HEK293T (cell line): ENCODE measurements at regions not wholly inside any gene's neighbourhood (a gene's known extent, or its start where the extent isn't known, plus 50 kb on each side); places are given as distances from the start of the nearest gene placed in this dataset.
"Not testable (repeated sequence)": the region's sequence is repeated elsewhere in the genome, so short reads cannot be mapped to it uniquely, and the experiment has no call there.

Experiments used
- CTCF ChIA-PET: fragments of 350-600 bp; formaldehyde crosslinking; extraction: SDS; loops from one replicate; lab custom pipeline; 2021; ENCODE audit warnings: antibody characterized with exemption, inconsistent platforms; lab: Yijun Ruan, JAX
- POLR2A ChIA-PET: fragments of 350-600 bp; formaldehyde crosslinking; extraction: SDS; loops from one replicate; lab custom pipeline; 2020; ENCODE audit warnings: antibody characterized with exemption, inconsistent platforms; lab: Yijun Ruan, JAX
- DNase-seq: peaks from one replicate; pipeline ENCODE4 v3.0.0; 2012; ENCODE audit warnings: mixed read lengths; ENCODE audit errors: extremely low spot score
- ARNT ChIP-seq: fragments of 450-650 bp; IDR thresholded peaks from 2 replicates; pipeline ENCODE4 v1.6.1; 2017; ENCODE audit warnings: mild to moderate bottlenecking
- BHLHE40 ChIP-seq: fragments of 450-650 bp; IDR thresholded peaks from 2 replicates; pipeline ENCODE4 v1.6.1; 2016; ENCODE audit warnings: mild to moderate bottlenecking, moderate library complexity, borderline replicate concordance
- CTBP1 ChIP-seq: fragments of 450-650 bp; IDR thresholded peaks from 2 replicates; pipeline ENCODE4 v1.6.1; 2016; ENCODE audit warnings: borderline replicate concordance
- ELF4 ChIP-seq: fragments of 450-650 bp; IDR thresholded peaks from 2 replicates; pipeline ENCODE4 v1.6.1; 2017; ENCODE audit warnings: antibody characterized with exemption
- FOXA1 ChIP-seq: fragments of 450-650 bp; IDR thresholded peaks from 2 replicates; pipeline ENCODE4 v1.6.1; 2016; ENCODE audit warnings: mild to moderate bottlenecking
- FOXK2 ChIP-seq: fragments of 450-650 bp; IDR thresholded peaks from 2 replicates; pipeline ENCODE4 v1.6.1; 2016; ENCODE audit warnings: mild to moderate bottlenecking
- FOXM1 ChIP-seq: fragments of 450-650 bp; IDR thresholded peaks from 2 replicates; pipeline ENCODE4 v1.6.1; 2017; ENCODE audit warnings: mild to moderate bottlenecking, borderline replicate concordance
- HDGF ChIP-seq: fragments of 450-650 bp; IDR thresholded peaks from 2 replicates; pipeline ENCODE4 v1.6.1; 2017; ENCODE audit warnings: antibody characterized with exemption, borderline replicate concordance
- L3MBTL2 ChIP-seq: fragments of 450-650 bp; conservative IDR thresholded peaks from 2 replicates; pipeline ENCODE4 v1.6.1; 2016; ENCODE audit warnings: mild to moderate bottlenecking
- LEF1 ChIP-seq: fragments of 450-650 bp; IDR thresholded peaks from 2 replicates; pipeline ENCODE4 v1.6.1; 2017; ENCODE audit warnings: mild to moderate bottlenecking, borderline replicate concordance
- NFRKB ChIP-seq: fragments of 450-650 bp; IDR thresholded peaks from 2 replicates; pipeline ENCODE4 v1.6.1; 2016; ENCODE audit warnings: mild to moderate bottlenecking, moderate library complexity
- SP1 ChIP-seq: fragments of 450-650 bp; IDR thresholded peaks from 2 replicates; pipeline ENCODE4 v1.6.1; 2017
- SUZ12 ChIP-seq: fragments of 450-650 bp; IDR thresholded peaks from 2 replicates; pipeline ENCODE4 v1.6.1; 2016; ENCODE audit warnings: mild to moderate bottlenecking
- TARDBP ChIP-seq: fragments of 450-650 bp; IDR thresholded peaks from 2 replicates; pipeline ENCODE4 v1.6.1; 2016
- ZNF384 ChIP-seq: fragments of 450-650 bp; IDR thresholded peaks from 2 replicates; pipeline ENCODE4 v1.6.1; 2016
- TF ChIP-seq, protein P1 (sequence below): fragments of 450-650 bp; IDR thresholded peaks from 2 replicates; pipeline ENCODE4 v1.6.1; 2016

- POLR2A ChIA-PET = no interaction called here
- DNase-seq = no peak
- no peak for TF ChIP-seq ZNF384
- no peak for TF ChIP-seq FOXM1
- TF ChIP-seq ARNT = no peak
- no peak for TF ChIP-seq SUZ12
- no peak for TF ChIP-seq HDGF
- TF ChIP-seq SP1 = no peak
- TF ChIP-seq FOXA1 = no peak
- no peak for TF ChIP-seq FOXK2
- TF ChIP-seq CTBP1 = no peak
- CTCF ChIA-PET = no interaction called here
Observed at GRCh38 chr4:115454228-115454627, 340.8 kb upstream of the NDST4 start.

DNA sequence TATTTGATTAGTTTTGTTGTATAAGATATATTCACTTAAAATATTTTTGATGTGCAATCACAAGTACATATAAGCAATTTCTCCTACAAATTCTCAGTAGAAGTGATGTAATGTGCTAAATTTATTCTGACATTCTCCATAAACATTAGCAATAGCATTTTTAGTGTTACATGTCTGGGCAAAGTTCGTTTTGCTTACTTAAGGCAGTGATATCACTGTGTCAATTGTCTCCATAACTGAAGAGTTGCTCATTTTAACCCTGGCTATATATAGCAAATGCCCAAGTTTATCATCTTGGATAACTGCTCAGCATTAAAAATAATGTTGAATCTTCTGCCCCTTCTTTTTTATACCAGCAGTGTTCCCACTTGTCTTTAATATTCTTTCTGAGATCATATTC lies 340.0 kb upstream of the NDST4 start:
- no peak for DNase-seq
- ChIA-PET POLR2A (no interaction called here), CTCF (no interaction called here)
- no peak for TF ChIP-seq L3MBTL2
- no peak for TF ChIP-seq ARNT
- no peak for TF ChIP-seq NFRKB
- no peak for TF ChIP-seq SUZ12
- no peak for TF ChIP-seq ZNF384
- TF ChIP-seq HDGF = no peak
- no peak for TF ChIP-seq ELF4
- TF ChIP-seq FOXA1 = no peak
- no peak for TF ChIP-seq TARDBP
- TF ChIP-seq, protein P1, sequence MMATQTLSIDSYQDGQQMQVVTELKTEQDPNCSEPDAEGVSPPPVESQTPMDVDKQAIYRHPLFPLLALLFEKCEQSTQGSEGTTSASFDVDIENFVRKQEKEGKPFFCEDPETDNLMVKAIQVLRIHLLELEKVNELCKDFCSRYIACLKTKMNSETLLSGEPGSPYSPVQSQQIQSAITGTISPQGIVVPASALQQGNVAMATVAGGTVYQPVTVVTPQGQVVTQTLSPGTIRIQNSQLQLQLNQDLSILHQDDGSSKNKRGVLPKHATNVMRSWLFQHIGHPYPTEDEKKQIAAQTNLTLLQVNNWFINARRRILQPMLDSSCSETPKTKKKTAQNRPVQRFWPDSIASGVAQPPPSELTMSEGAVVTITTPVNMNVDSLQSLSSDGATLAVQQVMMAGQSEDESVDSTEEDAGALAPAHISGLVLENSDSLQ = no peak
- TF ChIP-seq BHLHE40 = no peak
- TF ChIP-seq CTBP1 = no peak
- TF ChIP-seq LEF1 = no peak
- TF ChIP-seq FOXM1 = no peak
- no peak for TF ChIP-seq FOXK2
- no peak for TF ChIP-seq SP1

GRCh38 chr4:115452229-115452628 lies 338.8 kb upstream of the NDST4 start:
- CTCF ChIA-PET, DNase-seq, POLR2A ChIA-PET: not testable (repeated sequence)

- no peak for DNase-seq
- TF ChIP-seq FOXA1 (no peak), SUZ12 (no peak), TARDBP (no peak), ZNF384 (no peak), FOXK2 (no peak), BHLHE40 (no peak), LEF1 (no peak), FOXM1 (no peak), ARNT (no peak), ELF4 (no peak), NFRKB (no peak), HDGF (no peak)
- ChIA-PET POLR2A (no interaction called here), CTCF (no interaction called here)
Observed at GRCh38 chr4:115437739-115438138, 324.3 kb upstream of the NDST4 start.

GRCh38 chr4:115433491-115433890 lies 320.1 kb upstream of the NDST4 start:
- TF ChIP-seq FOXM1 = no peak
- no peak for TF ChIP-seq SUZ12
- TF ChIP-seq ARNT = no peak
- no peak for TF ChIP-seq TARDBP
- no peak for TF ChIP-seq SP1
- no peak for TF ChIP-seq FOXK2
- TF ChIP-seq BHLHE40 = no peak
- TF ChIP-seq CTBP1 = no peak
- TF ChIP-seq ZNF384 = no peak
- no peak for TF ChIP-seq HDGF
- no peak for TF ChIP-seq NFRKB
- TF ChIP-seq ELF4 = no peak
- TF ChIP-seq, protein P1 = no peak
- TF ChIP-seq LEF1 = no peak
- no peak for TF ChIP-seq FOXA1
- no peak for TF ChIP-seq L3MBTL2
- no peak for DNase-seq
- ChIA-PET CTCF (no interaction called here), POLR2A (no interaction called here)

- no peak for DNase-seq
- TF ChIP-seq FOXK2 (no peak), ELF4 (no peak), NFRKB (no peak), FOXA1 (no peak), BHLHE40 (no peak)
- ChIA-PET CTCF (no interaction called here), POLR2A (no interaction called here)
Observed at GRCh38 chr4:115430024-115430423, 316.6 kb upstream of the NDST4 start.

DNA sequence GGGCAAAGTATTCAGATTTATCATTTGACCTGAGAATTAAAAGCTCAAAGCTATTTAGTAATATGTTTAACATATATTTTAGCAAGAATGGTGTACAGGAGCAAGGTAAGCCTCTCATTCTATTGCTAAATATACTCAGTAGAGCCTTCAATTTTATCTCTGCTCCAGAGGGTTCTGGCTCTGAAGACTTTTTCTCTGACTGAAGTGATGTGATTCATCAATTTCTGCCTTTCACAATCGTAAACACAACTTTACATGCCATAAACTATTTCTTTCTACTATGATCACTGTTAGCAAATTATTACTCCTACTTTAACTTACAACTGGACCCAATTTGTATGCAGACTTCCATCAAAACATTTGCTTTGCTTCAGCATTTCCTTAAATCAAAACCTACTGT lies 315.0 kb upstream of the NDST4 start:
- POLR2A ChIA-PET = no interaction called here
- CTCF ChIA-PET = no interaction called here
- TF ChIP-seq SUZ12 (no peak), LEF1 (no peak), ZNF384 (no peak), ELF4 (no peak), TARDBP (no peak), L3MBTL2 (no peak), CTBP1 (no peak), BHLHE40 (no peak), HDGF (no peak), FOXK2 (no peak), ARNT (no peak), SP1 (no peak), FOXM1 (no peak)
- TF ChIP-seq, protein P1 = no peak
- DNase-seq = no peak
